GM12873 (cell line): ENCODE measurements at regions not wholly inside any gene's neighbourhood (a gene's known extent, or its start where the extent isn't known, plus 50 kb on each side); places are given as distances from the start of the nearest gene placed in this dataset.

Source experiments
- CTCF ChIP-seq: IDR thresholded peaks from 2 replicates; pipeline ENCODE4 v1.5.1; 2012; ENCODE audit warnings: low read depth, mild to moderate bottlenecking, moderate library complexity, low read length, control low read depth; ENCODE audit not compliant: insufficient read depth; ENCODE audit errors: missing control alignments

- no peak for TF ChIP-seq CTCF
These were observed 99.3 kb upstream of the SOX9 start for GRCh38 chr17:72021417-72022041.

GRCh38 chr17:72022328-72023275 lies 98.2 kb upstream of the SOX9 start:
- TF ChIP-seq CTCF: no peak

GRCh38 chr17:72024457-72024856 lies 96.4 kb upstream of the SOX9 start:
- no peak for TF ChIP-seq CTCF

GRCh38 chr17:72025113-72025512 lies 95.7 kb upstream of the SOX9 start:
- TF ChIP-seq CTCF: no peak

- peak; percentile 63 for TF ChIP-seq CTCF
These were observed 90.5 kb upstream of the SOX9 start for GRCh38 chr17:72030067-72030899.

- TF ChIP-seq CTCF: no peak
These were observed 89.5 kb upstream of the SOX9 start for GRCh38 chr17:72031219-72031884.
